ENCODE measurements at regions not wholly inside any gene's neighbourhood (a gene's known extent, or its start where the extent isn't known, plus 50 kb on each side); places are given as distances from the start of the nearest gene placed in this dataset.

GRCh38 chr9:119071636-119072035 lies 297.6 kb downstream of the BRINP1 start (continued):
- no peak for TF ChIP-seq ZNF692 (tag by site-specific recombination; IDR thresholded peaks at IDR 0.05)
- TF ChIP-seq ZNF280C (tag by site-specific recombination; IDR thresholded peaks at IDR 0.05): no peak

GRCh38 chr9:119074017-119074416 lies 295.2 kb downstream of the BRINP1 start:
- TF ChIP-seq ZNF473 (tag by site-specific recombination; IDR thresholded peaks at IDR 0.05): no peak
- no peak for TF ChIP-seq CTCF (tag by site-specific recombination; IDR thresholded peaks at IDR 0.05)
- TF ChIP-seq OSR2 (tag by site-specific recombination; IDR thresholded peaks at IDR 0.05): no peak
- TF ChIP-seq ZNF133 (tag by site-specific recombination; IDR thresholded peaks at IDR 0.05): no peak
- TF ChIP-seq ZNF394 (tag by site-specific recombination; IDR thresholded peaks at IDR 0.05; ENCODE audit: borderline replicate concordance): no peak
- TF ChIP-seq ZNF223 (tag by site-specific recombination; IDR thresholded peaks at IDR 0.05): no peak
- TF ChIP-seq ZNF211 (tag by site-specific recombination; IDR thresholded peaks at IDR 0.05; ENCODE audit: low read depth): no peak
- TF ChIP-seq SP3 (tag by site-specific recombination; IDR thresholded peaks at IDR 0.05): no peak
- TF ChIP-seq REST (tag by site-specific recombination; IDR thresholded peaks at IDR 0.05): no peak
- TF ChIP-seq MEIS1 (CRISPR knock-in tag; IDR thresholded peaks at IDR 0.05; ENCODE audit: borderline replicate concordance): no peak
- no peak for TF ChIP-seq ZNF837 (tag by site-specific recombination; IDR thresholded peaks at IDR 0.05)
- no peak for TF ChIP-seq ZNF645 (tag by site-specific recombination; IDR thresholded peaks at IDR 0.05)
- no peak for TF ChIP-seq ZNF112 (tag by site-specific recombination; IDR thresholded peaks at IDR 0.05)
- TF ChIP-seq ZBTB8A (tag by site-specific recombination; IDR thresholded peaks at IDR 0.05): no peak
- TF ChIP-seq ZFP37 (tag by site-specific recombination; IDR thresholded peaks at IDR 0.05): no peak
- TF ChIP-seq ZNF561 (tag by site-specific recombination; IDR thresholded peaks at IDR 0.05; ENCODE audit: borderline replicate concordance): no peak
- ChIA-PET POLR2A (no interaction called here), CTCF (no interaction called here)
- Histone ChIP-seq H3K27ac (ENCODE audit: extremely low read depth, low read depth, low read length) (no peak overlapping the region), H3K4me3 (ENCODE audit: low read depth, low read length) (no peak overlapping the region), H3K36me3 (ENCODE audit: control insufficient read depth in 2 of 2, insufficient read depth in 1 of 2, low read length in 2 of 2) (no peaks in the 10 kb centered on the region), H3K4me1 (ENCODE audit: control insufficient read depth, insufficient read depth, low read length) (no peaks in the 10 kb centered on the region), H3K9me3 (ENCODE audit: control insufficient read depth, insufficient read depth, low read depth, low read length) (no peaks in the 10 kb centered on the region)

Measured in HEK293 (cell line).